ENCODE measurements at regions not wholly inside any gene's neighbourhood (a gene's known extent, or its start where the extent isn't known, plus 50 kb on each side); places are given as distances from the start of the nearest gene placed in this dataset.
"Not testable (repeated sequence)": the region's sequence is repeated elsewhere in the genome, so short reads cannot be mapped to it uniquely, and the experiment has no call there.

DNA sequence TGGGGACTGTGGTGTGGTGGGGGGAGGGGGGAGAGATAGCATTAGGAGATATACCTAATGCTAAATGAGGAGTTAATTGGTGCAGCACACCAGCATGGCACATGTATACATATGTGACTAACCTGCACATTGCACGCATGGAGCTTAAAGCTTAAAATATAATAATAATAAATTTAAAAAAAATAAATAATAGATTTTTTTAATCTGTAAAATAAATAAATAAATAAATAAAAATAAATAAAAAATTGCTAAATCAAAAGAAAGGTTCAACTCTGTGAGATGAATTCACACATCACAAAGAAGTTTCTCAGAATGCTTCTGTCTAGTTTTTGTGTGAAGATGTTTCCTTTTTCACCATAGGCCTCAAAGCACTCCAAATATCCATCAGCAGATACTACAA, 1793.7 kb downstream of the UQCRFS1 start:
- TF ChIP-seq, protein P1, sequence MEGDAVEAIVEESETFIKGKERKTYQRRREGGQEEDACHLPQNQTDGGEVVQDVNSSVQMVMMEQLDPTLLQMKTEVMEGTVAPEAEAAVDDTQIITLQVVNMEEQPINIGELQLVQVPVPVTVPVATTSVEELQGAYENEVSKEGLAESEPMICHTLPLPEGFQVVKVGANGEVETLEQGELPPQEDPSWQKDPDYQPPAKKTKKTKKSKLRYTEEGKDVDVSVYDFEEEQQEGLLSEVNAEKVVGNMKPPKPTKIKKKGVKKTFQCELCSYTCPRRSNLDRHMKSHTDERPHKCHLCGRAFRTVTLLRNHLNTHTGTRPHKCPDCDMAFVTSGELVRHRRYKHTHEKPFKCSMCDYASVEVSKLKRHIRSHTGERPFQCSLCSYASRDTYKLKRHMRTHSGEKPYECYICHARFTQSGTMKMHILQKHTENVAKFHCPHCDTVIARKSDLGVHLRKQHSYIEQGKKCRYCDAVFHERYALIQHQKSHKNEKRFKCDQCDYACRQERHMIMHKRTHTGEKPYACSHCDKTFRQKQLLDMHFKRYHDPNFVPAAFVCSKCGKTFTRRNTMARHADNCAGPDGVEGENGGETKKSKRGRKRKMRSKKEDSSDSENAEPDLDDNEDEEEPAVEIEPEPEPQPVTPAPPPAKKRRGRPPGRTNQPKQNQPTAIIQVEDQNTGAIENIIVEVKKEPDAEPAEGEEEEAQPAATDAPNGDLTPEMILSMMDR (IDR thresholded peaks at IDR 0.05): not testable (repeated sequence)
- not testable (repeated sequence) for TF ChIP-seq POLR2A (IDR thresholded peaks at IDR 0.05)

Measured in uterus (tissue), 2 donors.